ENCODE measurements at regions not wholly inside any gene's neighbourhood (a gene's known extent, or its start where the extent isn't known, plus 50 kb on each side); places are given as distances from the start of the nearest gene placed in this dataset.
"Not testable (repeated sequence)": the region's sequence is repeated elsewhere in the genome, so short reads cannot be mapped to it uniquely, and the experiment has no call there.

- TF ChIP-seq CTCF (conservative IDR thresholded peaks at IDR 0.05; ENCODE audit: low read depth, low read length); EZH2 (IDR thresholded peaks at IDR 0.05; ENCODE audit: low read length, unreplicated experiment): not testable (repeated sequence)
Measured at GRCh38 chr6:71097264-71097663, 140.4 kb upstream of the B3GAT2 start.
